GM23338 (cell line): ENCODE measurements at regions not wholly inside any gene's neighbourhood (a gene's known extent, or its start where the extent isn't known, plus 50 kb on each side); places are given as distances from the start of the nearest gene placed in this dataset.

Experiments
- ATAC-seq: fragments of 200-7000 bp; cut with Tn5 transposase; 3 replicates; pipeline ENCODE4 v1.9.1; 2020
- DNase-seq: peaks from one replicate; pipeline ENCODE4 v3.0.0-alpha.2; 2015; ENCODE audit warnings: low spot score
- H2AFZ ChIP-seq: fragments of 200-600 bp; sonication (generic); 2 replicates; pipeline ENCODE4 v1.8.0; 2016; ENCODE audit warnings: antibody characterized with exemption, mild to moderate bottlenecking, moderate library complexity
- H3F3A ChIP-seq: fragments of 200-600 bp; sonication (generic); replicated peaks from 2 replicates; pipeline ENCODE4 v1.8.0; 2017; ENCODE audit warnings: antibody characterized with exemption, mixed run types, low read depth
- H3K27ac ChIP-seq: fragments of 200-600 bp; sonication (generic); 2 replicates; pipeline ENCODE4 v1.6.1; 2016; ENCODE audit warnings: low read depth
- H3K27me3 ChIP-seq: fragments of 200-600 bp; sonication (generic); 2 replicates; pipeline ENCODE4 v1.8.0; 2016; ENCODE audit warnings: mild to moderate bottlenecking, mixed run types, moderate library complexity; ENCODE audit not compliant: insufficient read depth
- H3K36me3 ChIP-seq: fragments of 200-600 bp; sonication (generic); 2 replicates; pipeline ENCODE4 v1.8.0; 2016; ENCODE audit warnings: mild to moderate bottlenecking; ENCODE audit not compliant: insufficient read depth
- H3K4me1 ChIP-seq: fragments of 200-600 bp; sonication (generic); 2 replicates; pipeline ENCODE4 v1.8.0; 2016; ENCODE audit warnings: mild to moderate bottlenecking, moderate library complexity; ENCODE audit not compliant: insufficient read depth
- H3K4me2 ChIP-seq: fragments of 200-600 bp; sonication (generic); 2 replicates; pipeline ENCODE4 v1.7.1; 2017; ENCODE audit warnings: mixed run types
- H3K4me3 ChIP-seq: fragments of 200-600 bp; sonication (generic); 2 replicates; pipeline ENCODE4 v1.6.1; 2016; ENCODE audit warnings: mixed run types
- H3K79me2 ChIP-seq: fragments of 200-600 bp; sonication (generic); replicated peaks from 2 replicates; pipeline ENCODE4 v1.8.0; 2017; ENCODE audit warnings: mild to moderate bottlenecking; ENCODE audit not compliant: insufficient read depth
- H3K9me2 ChIP-seq: fragments of 200-600 bp; sonication (generic); 2 replicates; pipeline ENCODE4 v1.8.0; 2017; ENCODE audit not compliant: insufficient read depth
- H4K20me1 ChIP-seq: fragments of 200-600 bp; sonication (generic); replicated peaks from 2 replicates; pipeline ENCODE4 v1.8.0; 2017; ENCODE audit warnings: mild to moderate bottlenecking; ENCODE audit not compliant: insufficient read depth
- H3K27ac Mint-ChIP-seq: 2 replicates; pipeline ENCODE4 v1.8.0; 2020; ENCODE audit warnings: inconsistent platforms, mild to moderate bottlenecking, moderate library complexity, mixed read lengths
- H3K27me3 Mint-ChIP-seq: 3 replicates; pipeline ENCODE4 v1.8.0; 2022; ENCODE audit warnings: low read depth, mild to moderate bottlenecking, moderate library complexity, mixed read lengths, inconsistent platforms; ENCODE audit not compliant: insufficient read depth, poor library complexity
- H3K36me3 Mint-ChIP-seq: 3 replicates; pipeline ENCODE4 v1.8.0; 2021; ENCODE audit warnings: low read depth, mild to moderate bottlenecking, inconsistent platforms, moderate library complexity, mixed read lengths
- H3K4me1 Mint-ChIP-seq: 3 replicates; pipeline ENCODE4 v1.8.0; 2020; ENCODE audit warnings: mild to moderate bottlenecking, inconsistent platforms, mixed read lengths
- H3K4me3 Mint-ChIP-seq: 3 replicates; pipeline ENCODE4 v1.8.0; 2021; ENCODE audit warnings: moderate library complexity, mild to moderate bottlenecking, inconsistent platforms, mixed read lengths
- H3K9me3 Mint-ChIP-seq: 3 replicates; pipeline ENCODE4 v1.8.0; 2020; ENCODE audit warnings: moderate library complexity, mild to moderate bottlenecking, inconsistent platforms, mixed read lengths
- CREB1 ChIP-seq: fragments of 250-450 bp; sonication (Bioruptor Pico); IDR thresholded peaks from 2 replicates; pipeline ENCODE4 v1.5.0; 2020; ENCODE audit warnings: low read depth, mild to moderate bottlenecking, moderate library complexity
- EZH2 ChIP-seq: fragments of 200-600 bp; sonication (generic); IDR thresholded peaks from one replicate; pipeline ENCODE4 v1.8.0; 2017; ENCODE audit warnings: antibody characterized with exemption, mild to moderate bottlenecking, low read depth; ENCODE audit not compliant: unreplicated experiment
- EZH2phosphoT487 ChIP-seq: fragments of 200-600 bp; sonication (generic); IDR thresholded peaks from one replicate; pipeline ENCODE4 v1.8.1; 2018; ENCODE audit warnings: antibody characterized with exemption; ENCODE audit not compliant: unreplicated experiment
- JUNB ChIP-seq: IDR thresholded peaks from one replicate; pipeline ENCODE4 v1.6.1; 2016; ENCODE audit warnings: antibody characterized with exemption; ENCODE audit not compliant: unreplicated experiment
- NANOG ChIP-seq: IDR thresholded peaks from 2 replicates; pipeline ENCODE4 v1.6.1; 2016; ENCODE audit warnings: antibody characterized with exemption, borderline replicate concordance
- POLR2AphosphoS5 ChIP-seq: IDR thresholded peaks from 2 replicates; pipeline ENCODE4 v1.6.1; 2016; ENCODE audit warnings: antibody characterized with exemption, low read depth
- STAT1 ChIP-seq: IDR thresholded peaks from one replicate; pipeline ENCODE4 v1.6.1; 2016; ENCODE audit warnings: antibody characterized with exemption; ENCODE audit not compliant: unreplicated experiment
- ZNF114 ChIP-seq: fragments of 250-450 bp; sonication (Bioruptor Pico); IDR thresholded peaks from 2 replicates; pipeline ENCODE4 v1.5.0; 2020; ENCODE audit warnings: mild to moderate bottlenecking, moderate library complexity
- ZNF331 ChIP-seq: fragments of 250-450 bp; sonication (Bioruptor Pico); IDR thresholded peaks from 2 replicates; pipeline ENCODE4 v1.5.0; 2020; ENCODE audit warnings: low read depth, mild to moderate bottlenecking, moderate library complexity
- TF ChIP-seq, protein P1 (sequence below): fragments of 250-450 bp; sonication (Bioruptor Pico); IDR thresholded peaks from 2 replicates; pipeline ENCODE4 v1.5.0; 2020; ENCODE audit warnings: mild to moderate bottlenecking, moderate library complexity
- TF ChIP-seq, protein P2 (sequence below): IDR thresholded peaks from one replicate; pipeline ENCODE4 v1.6.1; 2018; ENCODE audit warnings: antibody characterized with exemption; ENCODE audit not compliant: unreplicated experiment
- TF ChIP-seq, protein P3 (sequence below), 2 experiments: fragments of 200-600 bp in 1 of 2; sonication (generic) in 1 of 2; conservative IDR thresholded peaks; 2 replicates each; pipeline versions ENCODE4 v1.5.1 to v1.6.1; 2016 to 2017; ENCODE audit warnings: antibody characterized with exemption in 2 of 2, low read depth in 2 of 2, mild to moderate bottlenecking in 2 of 2, moderate library complexity in 1 of 2
- TF ChIP-seq, protein P4 (sequence below): IDR thresholded peaks from 2 replicates; pipeline ENCODE4 v1.6.1; 2016; ENCODE audit warnings: antibody characterized with exemption

DNA sequence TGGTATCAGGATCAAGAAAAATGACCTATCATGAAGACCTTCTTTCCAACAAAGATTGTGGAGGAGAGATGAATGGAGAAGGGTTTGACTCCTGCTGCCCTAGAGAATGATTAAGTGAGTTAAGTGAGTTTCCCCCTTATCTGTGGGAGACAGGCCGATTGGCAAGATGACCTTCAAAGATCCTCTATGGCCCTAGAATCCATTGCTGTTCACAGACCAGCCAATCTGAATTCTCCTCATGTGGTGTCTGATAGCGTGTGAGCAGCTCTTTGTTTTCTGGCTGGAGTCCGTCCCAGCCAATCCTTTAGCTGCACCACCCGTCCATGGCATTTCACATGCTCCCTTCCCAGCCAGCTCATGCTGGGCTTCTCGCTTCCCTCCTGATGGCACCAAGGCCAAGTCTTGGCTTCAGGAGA, 79.4 kb downstream of the MARCHF4 start:
- no peak overlapping the region for H3K4me3 ChIP-seq
- no peak overlapping the region for H2AFZ ChIP-seq
- TF ChIP-seq, protein P1, sequence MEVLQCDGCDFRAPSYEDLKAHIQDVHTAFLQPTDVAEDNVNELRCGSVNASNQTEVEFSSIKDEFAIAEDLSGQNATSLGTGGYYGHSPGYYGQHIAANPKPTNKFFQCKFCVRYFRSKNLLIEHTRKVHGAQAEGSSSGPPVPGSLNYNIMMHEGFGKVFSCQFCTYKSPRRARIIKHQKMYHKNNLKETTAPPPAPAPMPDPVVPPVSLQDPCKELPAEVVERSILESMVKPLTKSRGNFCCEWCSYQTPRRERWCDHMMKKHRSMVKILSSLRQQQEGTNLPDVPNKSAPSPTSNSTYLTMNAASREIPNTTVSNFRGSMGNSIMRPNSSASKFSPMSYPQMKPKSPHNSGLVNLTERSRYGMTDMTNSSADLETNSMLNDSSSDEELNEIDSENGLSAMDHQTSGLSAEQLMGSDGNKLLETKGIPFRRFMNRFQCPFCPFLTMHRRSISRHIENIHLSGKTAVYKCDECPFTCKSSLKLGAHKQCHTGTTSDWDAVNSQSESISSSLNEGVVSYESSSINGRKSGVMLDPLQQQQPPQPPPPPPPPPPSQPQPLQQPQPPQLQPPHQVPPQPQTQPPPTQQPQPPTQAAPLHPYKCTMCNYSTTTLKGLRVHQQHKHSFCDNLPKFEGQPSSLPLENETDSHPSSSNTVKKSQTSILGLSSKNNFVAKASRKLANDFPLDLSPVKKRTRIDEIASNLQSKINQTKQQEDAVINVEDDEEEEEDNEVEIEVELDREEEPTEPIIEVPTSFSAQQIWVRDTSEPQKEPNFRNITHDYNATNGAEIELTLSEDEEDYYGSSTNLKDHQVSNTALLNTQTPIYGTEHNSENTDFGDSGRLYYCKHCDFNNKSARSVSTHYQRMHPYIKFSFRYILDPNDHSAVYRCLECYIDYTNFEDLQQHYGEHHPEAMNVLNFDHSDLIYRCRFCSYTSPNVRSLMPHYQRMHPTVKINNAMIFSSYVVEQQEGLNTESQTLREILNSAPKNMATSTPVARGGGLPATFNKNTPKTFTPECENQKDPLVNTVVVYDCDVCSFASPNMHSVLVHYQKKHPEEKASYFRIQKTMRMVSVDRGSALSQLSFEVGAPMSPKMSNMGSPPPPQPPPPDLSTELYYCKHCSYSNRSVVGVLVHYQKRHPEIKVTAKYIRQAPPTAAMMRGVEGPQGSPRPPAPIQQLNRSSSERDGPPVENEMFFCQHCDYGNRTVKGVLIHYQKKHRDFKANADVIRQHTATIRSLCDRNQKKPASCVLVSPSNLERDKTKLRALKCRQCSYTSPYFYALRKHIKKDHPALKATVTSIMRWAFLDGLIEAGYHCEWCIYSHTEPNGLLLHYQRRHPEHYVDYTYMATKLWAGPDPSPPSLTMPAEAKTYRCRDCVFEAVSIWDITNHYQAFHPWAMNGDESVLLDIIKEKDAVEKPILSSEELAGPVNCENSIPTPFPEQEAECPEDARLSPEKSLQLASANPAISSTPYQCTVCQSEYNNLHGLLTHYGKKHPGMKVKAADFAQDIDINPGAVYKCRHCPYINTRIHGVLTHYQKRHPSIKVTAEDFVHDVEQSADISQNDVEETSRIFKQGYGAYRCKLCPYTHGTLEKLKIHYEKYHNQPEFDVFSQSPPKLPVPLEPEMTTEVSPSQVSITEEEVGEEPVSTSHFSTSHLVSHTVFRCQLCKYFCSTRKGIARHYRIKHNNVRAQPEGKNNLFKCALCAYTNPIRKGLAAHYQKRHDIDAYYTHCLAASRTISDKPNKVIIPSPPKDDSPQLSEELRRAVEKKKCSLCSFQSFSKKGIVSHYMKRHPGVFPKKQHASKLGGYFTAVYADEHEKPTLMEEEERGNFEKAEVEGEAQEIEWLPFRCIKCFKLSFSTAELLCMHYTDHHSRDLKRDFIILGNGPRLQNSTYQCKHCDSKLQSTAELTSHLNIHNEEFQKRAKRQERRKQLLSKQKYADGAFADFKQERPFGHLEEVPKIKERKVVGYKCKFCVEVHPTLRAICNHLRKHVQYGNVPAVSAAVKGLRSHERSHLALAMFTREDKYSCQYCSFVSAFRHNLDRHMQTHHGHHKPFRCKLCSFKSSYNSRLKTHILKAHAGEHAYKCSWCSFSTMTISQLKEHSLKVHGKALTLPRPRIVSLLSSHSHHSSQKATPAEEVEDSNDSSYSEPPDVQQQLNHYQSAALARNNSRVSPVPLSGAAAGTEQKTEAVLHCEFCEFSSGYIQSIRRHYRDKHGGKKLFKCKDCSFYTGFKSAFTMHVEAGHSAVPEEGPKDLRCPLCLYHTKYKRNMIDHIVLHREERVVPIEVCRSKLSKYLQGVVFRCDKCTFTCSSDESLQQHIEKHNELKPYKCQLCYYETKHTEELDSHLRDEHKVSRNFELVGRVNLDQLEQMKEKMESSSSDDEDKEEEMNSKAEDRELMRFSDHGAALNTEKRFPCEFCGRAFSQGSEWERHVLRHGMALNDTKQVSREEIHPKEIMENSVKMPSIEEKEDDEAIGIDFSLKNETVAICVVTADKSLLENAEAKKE (CRISPR knock-in tag): no peak
- no peak for TF ChIP-seq POLR2AphosphoS5
- TF ChIP-seq EZH2phosphoT487: no peak
- no peak for TF ChIP-seq STAT1
- TF ChIP-seq ZNF114 (CRISPR knock-in tag): no peak
- TF ChIP-seq, protein P2, sequence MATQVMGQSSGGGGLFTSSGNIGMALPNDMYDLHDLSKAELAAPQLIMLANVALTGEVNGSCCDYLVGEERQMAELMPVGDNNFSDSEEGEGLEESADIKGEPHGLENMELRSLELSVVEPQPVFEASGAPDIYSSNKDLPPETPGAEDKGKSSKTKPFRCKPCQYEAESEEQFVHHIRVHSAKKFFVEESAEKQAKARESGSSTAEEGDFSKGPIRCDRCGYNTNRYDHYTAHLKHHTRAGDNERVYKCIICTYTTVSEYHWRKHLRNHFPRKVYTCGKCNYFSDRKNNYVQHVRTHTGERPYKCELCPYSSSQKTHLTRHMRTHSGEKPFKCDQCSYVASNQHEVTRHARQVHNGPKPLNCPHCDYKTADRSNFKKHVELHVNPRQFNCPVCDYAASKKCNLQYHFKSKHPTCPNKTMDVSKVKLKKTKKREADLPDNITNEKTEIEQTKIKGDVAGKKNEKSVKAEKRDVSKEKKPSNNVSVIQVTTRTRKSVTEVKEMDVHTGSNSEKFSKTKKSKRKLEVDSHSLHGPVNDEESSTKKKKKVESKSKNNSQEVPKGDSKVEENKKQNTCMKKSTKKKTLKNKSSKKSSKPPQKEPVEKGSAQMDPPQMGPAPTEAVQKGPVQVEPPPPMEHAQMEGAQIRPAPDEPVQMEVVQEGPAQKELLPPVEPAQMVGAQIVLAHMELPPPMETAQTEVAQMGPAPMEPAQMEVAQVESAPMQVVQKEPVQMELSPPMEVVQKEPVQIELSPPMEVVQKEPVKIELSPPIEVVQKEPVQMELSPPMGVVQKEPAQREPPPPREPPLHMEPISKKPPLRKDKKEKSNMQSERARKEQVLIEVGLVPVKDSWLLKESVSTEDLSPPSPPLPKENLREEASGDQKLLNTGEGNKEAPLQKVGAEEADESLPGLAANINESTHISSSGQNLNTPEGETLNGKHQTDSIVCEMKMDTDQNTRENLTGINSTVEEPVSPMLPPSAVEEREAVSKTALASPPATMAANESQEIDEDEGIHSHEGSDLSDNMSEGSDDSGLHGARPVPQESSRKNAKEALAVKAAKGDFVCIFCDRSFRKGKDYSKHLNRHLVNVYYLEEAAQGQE: no peak
- TF ChIP-seq NANOG: no peak
- no peak for TF ChIP-seq CREB1 (CRISPR knock-in tag)
- TF ChIP-seq ZNF331 (CRISPR knock-in tag): no peak
- TF ChIP-seq, protein P3, sequence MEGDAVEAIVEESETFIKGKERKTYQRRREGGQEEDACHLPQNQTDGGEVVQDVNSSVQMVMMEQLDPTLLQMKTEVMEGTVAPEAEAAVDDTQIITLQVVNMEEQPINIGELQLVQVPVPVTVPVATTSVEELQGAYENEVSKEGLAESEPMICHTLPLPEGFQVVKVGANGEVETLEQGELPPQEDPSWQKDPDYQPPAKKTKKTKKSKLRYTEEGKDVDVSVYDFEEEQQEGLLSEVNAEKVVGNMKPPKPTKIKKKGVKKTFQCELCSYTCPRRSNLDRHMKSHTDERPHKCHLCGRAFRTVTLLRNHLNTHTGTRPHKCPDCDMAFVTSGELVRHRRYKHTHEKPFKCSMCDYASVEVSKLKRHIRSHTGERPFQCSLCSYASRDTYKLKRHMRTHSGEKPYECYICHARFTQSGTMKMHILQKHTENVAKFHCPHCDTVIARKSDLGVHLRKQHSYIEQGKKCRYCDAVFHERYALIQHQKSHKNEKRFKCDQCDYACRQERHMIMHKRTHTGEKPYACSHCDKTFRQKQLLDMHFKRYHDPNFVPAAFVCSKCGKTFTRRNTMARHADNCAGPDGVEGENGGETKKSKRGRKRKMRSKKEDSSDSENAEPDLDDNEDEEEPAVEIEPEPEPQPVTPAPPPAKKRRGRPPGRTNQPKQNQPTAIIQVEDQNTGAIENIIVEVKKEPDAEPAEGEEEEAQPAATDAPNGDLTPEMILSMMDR (conservative IDR thresholded peaks at IDR 0.05; ENCODE audit: low read depth in 2 of 2): no peak
- no peak for TF ChIP-seq JUNB
- TF ChIP-seq, protein P4, sequence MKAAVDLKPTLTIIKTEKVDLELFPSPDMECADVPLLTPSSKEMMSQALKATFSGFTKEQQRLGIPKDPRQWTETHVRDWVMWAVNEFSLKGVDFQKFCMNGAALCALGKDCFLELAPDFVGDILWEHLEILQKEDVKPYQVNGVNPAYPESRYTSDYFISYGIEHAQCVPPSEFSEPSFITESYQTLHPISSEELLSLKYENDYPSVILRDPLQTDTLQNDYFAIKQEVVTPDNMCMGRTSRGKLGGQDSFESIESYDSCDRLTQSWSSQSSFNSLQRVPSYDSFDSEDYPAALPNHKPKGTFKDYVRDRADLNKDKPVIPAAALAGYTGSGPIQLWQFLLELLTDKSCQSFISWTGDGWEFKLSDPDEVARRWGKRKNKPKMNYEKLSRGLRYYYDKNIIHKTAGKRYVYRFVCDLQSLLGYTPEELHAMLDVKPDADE: no peak
- no peak for TF ChIP-seq EZH2
- H3K27ac ChIP-seq: no peak overlapping the region
- H3K79me2 ChIP-seq: no peaks in the 10 kb centered on the region
- peaks cover 8% of the 10 kb centered on the region for H3K4me1 ChIP-seq
- no peaks in the 10 kb centered on the region for H3F3A ChIP-seq
- ATAC-seq (no peak), DNase-seq (no peak)
- Mint-ChIP-seq H3K36me3 (no peaks in the 10 kb centered on the region), H3K4me1 (peaks cover 14% of the 10 kb centered on the region), H3K4me3 (no peak overlapping the region), H3K9me3 (no peaks in the 10 kb centered on the region), H3K27ac (no peak overlapping the region), H3K27me3 (peaks cover 4% of the 10 kb centered on the region)
- no peaks in the 10 kb centered on the region for H3K27me3 ChIP-seq
- H4K20me1 ChIP-seq: no peaks in the 10 kb centered on the region
- no peak overlapping the region for H3K4me2 ChIP-seq
- no peaks in the 10 kb centered on the region for H3K36me3 ChIP-seq
- no peaks in the 10 kb centered on the region for H3K9me2 ChIP-seq
